SK-N-MC (cell line): ENCODE measurements at regions not wholly inside any gene's neighbourhood (a gene's known extent, or its start where the extent isn't known, plus 50 kb on each side); places are given as distances from the start of the nearest gene placed in this dataset.
"Not testable (repeated sequence)": the region's sequence is repeated elsewhere in the genome, so short reads cannot be mapped to it uniquely, and the experiment has no call there.

Source experiments
- DNase-seq: peaks from one replicate; pipeline ENCODE4 v3.0.0-alpha.2; 2011; ENCODE audit warnings: low read depth, low spot score
- H3K27ac ChIP-seq: fragments of 200-600 bp; sonication (generic); 2 replicates; pipeline ENCODE4 v1.5.1; 2016; ENCODE audit warnings: mixed run types
- H3K36me3 ChIP-seq: fragments of 200-600 bp; sonication (generic); 2 replicates; pipeline ENCODE4 v1.6.1; 2017; ENCODE audit warnings: antibody characterized with exemption, low read length, mixed read lengths; ENCODE audit not compliant: insufficient read depth
- H3K4me3 ChIP-seq: fragments of 200-600 bp; sonication (generic); 2 replicates; pipeline ENCODE4 v1.5.1; 2016
- H3K9ac ChIP-seq: fragments of 200-600 bp; sonication (generic); 2 replicates; pipeline ENCODE4 v1.8.0; 2017; ENCODE audit warnings: mixed run types, mixed read lengths; ENCODE audit not compliant: insufficient read length
- H3K9me3 ChIP-seq: fragments of 200-600 bp; sonication (generic); 2 replicates; pipeline ENCODE4 v1.6.1; 2017; ENCODE audit warnings: low read depth, mild to moderate bottlenecking, antibody characterized with exemption, low read length, moderate library complexity, mixed read lengths
- EZH2 ChIP-seq: fragments of 200-600 bp; sonication (generic); IDR thresholded peaks from one replicate; pipeline ENCODE4 v1.6.1; 2017; ENCODE audit warnings: antibody characterized with exemption
- FOXP2 ChIP-seq: optimal IDR thresholded peaks from 2 replicates; pipeline ENCODE3; 2011; ENCODE audit warnings: mild to moderate bottlenecking, moderate library complexity; ENCODE audit not compliant: insufficient read depth; ENCODE audit errors: extremely low read length, control extremely low read depth
- POLR2AphosphoS5 ChIP-seq: IDR thresholded peaks from 2 replicates; pipeline ENCODE4 v1.6.1; 2012; ENCODE audit warnings: mild to moderate bottlenecking, low read depth, low read length, borderline replicate concordance

DNA sequence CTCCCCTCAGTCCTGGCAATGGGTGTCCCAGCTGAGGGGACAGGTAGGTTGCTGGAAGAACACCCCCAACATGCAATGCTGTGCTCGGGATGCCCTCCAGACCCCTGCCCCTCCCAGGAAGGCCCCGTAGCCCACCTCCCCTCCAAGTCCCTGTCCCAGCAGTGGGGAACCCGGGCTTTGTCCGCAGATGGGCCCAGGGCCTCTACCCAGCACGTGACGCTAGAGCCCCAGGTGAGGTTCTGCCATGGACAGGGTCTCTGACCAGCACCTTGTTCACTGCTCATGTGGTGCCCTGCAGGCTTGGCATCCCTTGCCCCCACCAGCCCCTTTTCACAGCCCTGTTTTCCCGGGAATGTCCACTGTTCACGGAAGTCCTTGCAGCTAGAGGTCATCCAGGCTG, 220.0 kb upstream of the SGCG start:
- H3K4me3 ChIP-seq: no peak overlapping the region
- no peak for TF ChIP-seq POLR2AphosphoS5
- TF ChIP-seq EZH2: no peak
- no peak for TF ChIP-seq FOXP2
- H3K36me3 ChIP-seq: no peaks in the 10 kb centered on the region
- no peak for DNase-seq
- no peak overlapping the region for H3K9ac ChIP-seq
- H3K27ac ChIP-seq: no peak overlapping the region
- no peaks in the 10 kb centered on the region for H3K9me3 ChIP-seq

GRCh38 chr13:22961342-22961741, 219.4 kb upstream of the SGCG start:
- H3K9ac ChIP-seq, H3K27ac ChIP-seq, H3K9me3 ChIP-seq, H3K4me3 ChIP-seq, DNase-seq, H3K36me3 ChIP-seq: not testable (repeated sequence)

- TF ChIP-seq FOXP2: no peak
- no peak for TF ChIP-seq EZH2
- TF ChIP-seq POLR2AphosphoS5: no peak
- Histone ChIP-seq H3K9me3 (no peaks in the 10 kb centered on the region), H3K36me3 (no peaks in the 10 kb centered on the region), H3K4me3 (no peak overlapping the region), H3K9ac (no peak overlapping the region), H3K27ac (no peak overlapping the region)
- DNase-seq: no peak
Measured at GRCh38 chr13:22961835-22962537, 218.8 kb upstream of the SGCG start.

GRCh38 chr13:22963384-22964053, 217.3 kb upstream of the SGCG start:
- H3K36me3 ChIP-seq, H3K9me3 ChIP-seq, DNase-seq, H3K4me3 ChIP-seq, H3K9ac ChIP-seq, H3K27ac ChIP-seq: not testable (repeated sequence)

DNA sequence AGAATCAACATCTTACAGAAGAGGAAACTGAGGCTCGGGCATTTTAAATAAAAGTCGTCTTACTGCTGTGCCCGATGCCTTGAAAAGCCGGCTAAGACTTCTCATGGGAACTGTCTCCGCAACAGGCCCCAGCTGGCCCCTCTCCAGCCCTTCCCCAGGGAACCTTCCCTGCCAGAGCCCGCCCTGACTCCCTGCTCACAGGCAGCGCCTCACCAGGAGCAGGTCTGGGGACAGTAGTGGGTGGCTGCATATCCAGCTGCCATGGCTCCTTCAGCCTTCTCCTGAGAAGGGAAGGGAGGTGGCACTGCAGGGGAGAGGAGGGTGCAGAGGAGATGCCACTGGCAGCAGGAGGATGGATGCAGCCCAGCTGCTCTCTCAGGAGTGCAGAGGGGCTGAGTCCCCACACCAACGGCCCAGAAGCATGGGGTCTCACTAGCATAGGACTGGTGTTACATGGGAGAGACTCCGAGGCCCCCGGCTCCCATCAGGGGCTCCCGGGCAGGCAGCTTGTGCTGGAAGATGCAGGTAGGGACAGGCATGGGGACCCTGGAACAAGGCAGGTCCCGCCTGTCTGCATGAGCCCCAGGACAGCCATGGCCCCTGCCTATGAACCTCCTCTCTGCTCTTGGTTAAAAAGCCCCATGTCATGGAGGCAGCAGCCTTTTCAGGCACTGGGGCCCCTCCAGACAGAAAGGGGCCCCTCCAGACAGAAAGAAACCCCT, 216.4 kb upstream of the SGCG start:
- no peak for DNase-seq
- TF ChIP-seq EZH2 (no peak), POLR2AphosphoS5 (no peak), FOXP2 (no peak)
- H3K9ac ChIP-seq: no peak overlapping the region
- H3K36me3 ChIP-seq: no peaks in the 10 kb centered on the region
- no peak overlapping the region for H3K27ac ChIP-seq
- no peaks in the 10 kb centered on the region for H3K9me3 ChIP-seq
- H3K4me3 ChIP-seq: no peak overlapping the region

- DNase-seq, H3K9ac ChIP-seq, H3K36me3 ChIP-seq: not testable (repeated sequence)
Measured at GRCh38 chr13:22965011-22965857, 215.5 kb upstream of the SGCG start.

GRCh38 chr13:22965858-22966239, 214.9 kb upstream of the SGCG start:
- H3K27ac ChIP-seq, DNase-seq, H3K9ac ChIP-seq: not testable (repeated sequence)

More at GRCh38 chr13:22965011-22965857, 215.5 kb upstream of the SGCG start:
- not testable (repeated sequence) for H3K27ac ChIP-seq, H3K9me3 ChIP-seq, H3K4me3 ChIP-seq

GRCh38 chr13:22966753-22967152, 214.0 kb upstream of the SGCG start:
- not testable (repeated sequence) for DNase-seq, H3K9ac ChIP-seq, H3K36me3 ChIP-seq, H3K9me3 ChIP-seq, H3K4me3 ChIP-seq, H3K27ac ChIP-seq

More at GRCh38 chr13:22965858-22966239, 214.9 kb upstream of the SGCG start:
- not testable (repeated sequence) for H3K9me3 ChIP-seq, H3K36me3 ChIP-seq, H3K4me3 ChIP-seq

DNA sequence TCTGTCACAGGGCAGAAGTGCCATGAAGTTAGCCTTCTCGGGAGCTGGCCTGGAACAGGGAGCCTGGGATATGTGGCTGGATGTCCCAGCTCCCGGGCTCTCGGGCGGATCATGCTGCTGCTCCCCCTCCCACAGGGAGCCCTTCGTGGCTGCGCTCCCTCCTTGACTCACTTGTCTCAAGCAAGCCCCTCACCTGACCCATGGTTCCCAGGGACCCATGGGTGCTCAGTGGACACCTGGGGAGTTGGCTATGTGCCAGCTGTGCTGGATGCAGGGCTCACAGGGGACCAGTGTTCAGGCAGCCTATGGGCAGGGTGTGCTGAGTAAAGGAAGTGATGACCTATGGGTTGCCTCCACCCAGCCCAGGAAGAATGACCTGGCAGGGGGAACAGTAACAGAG, 213.1 kb upstream of the SGCG start:
- no peak overlapping the region for H3K9ac ChIP-seq
- no peak overlapping the region for H3K4me3 ChIP-seq
- no peaks in the 10 kb centered on the region for H3K36me3 ChIP-seq
- DNase-seq: no peak
- TF ChIP-seq FOXP2 (no peak), POLR2AphosphoS5 (no peak), EZH2 (no peak)
- H3K9me3 ChIP-seq: no peaks in the 10 kb centered on the region
- H3K27ac ChIP-seq: no peak overlapping the region
